GM19023 (cell line): ENCODE measurements at regions not wholly inside any gene's neighbourhood (a gene's known extent, or its start where the extent isn't known, plus 50 kb on each side); places are given as distances from the start of the nearest gene placed in this dataset.
A peak's percentile ranks its signal among the peaks of the same experiment; 100 is the strongest.
"Not testable (repeated sequence)": the region's sequence is repeated elsewhere in the genome, so short reads cannot be mapped to it uniquely, and the experiment has no call there.

Source experiments
- ATAC-seq: cut with Tn5 transposase; IDR thresholded peaks from one replicate; pipeline ENCODE4 v1.9.1; 2021; ENCODE audit warnings: mild to moderate bottlenecking, moderate library complexity; ENCODE audit not compliant: unreplicated experiment

GRCh38 chr3:87796843-87797185, 262.0 kb downstream of the CGGBP1 start:
- no peak for ATAC-seq

- no peak for ATAC-seq
Observed at GRCh38 chr3:87796137-87796842, 262.5 kb downstream of the CGGBP1 start.

- no peak for ATAC-seq
Observed at GRCh38 chr3:87795701-87796100, 263.1 kb downstream of the CGGBP1 start.

GRCh38 chr3:87793337-87793877, 265.4 kb downstream of the CGGBP1 start:
- peak; percentile 31 for ATAC-seq

- peak; percentile 44 for ATAC-seq
Observed at GRCh38 chr3:87792534-87793336, 266.1 kb downstream of the CGGBP1 start, which contains the start of gene HTR1F. HTR1F (plus strand) TSS chr3:87792706.

- ATAC-seq: no peak
Observed at GRCh38 chr3:87792198-87792533, 266.6 kb downstream of the CGGBP1 start.

GRCh38 chr3:87791248-87792027, 267.4 kb downstream of the CGGBP1 start:
- ATAC-seq: no peak

GRCh38 chr3:87789049-87789448, 269.8 kb downstream of the CGGBP1 start:
- ATAC-seq: not testable (repeated sequence)

GRCh38 chr3:87788516-87788915, 270.3 kb downstream of the CGGBP1 start:
- no peak for ATAC-seq

GRCh38 chr3:87780811-87781210, 278.0 kb downstream of the CGGBP1 start:
- ATAC-seq: no peak

- no peak for ATAC-seq
Observed at GRCh38 chr3:87778876-87779275, 279.9 kb downstream of the CGGBP1 start.

GRCh38 chr3:87771337-87772192, 287.2 kb downstream of the CGGBP1 start:
- ATAC-seq: peak; percentile 99

GRCh38 chr3:87766721-87767120, 292.1 kb downstream of the CGGBP1 start:
- ATAC-seq: no peak

GRCh38 chr3:87765256-87765655, 293.5 kb downstream of the CGGBP1 start:
- no peak for ATAC-seq

GRCh38 chr3:87761795-87762194, 297.0 kb downstream of the CGGBP1 start:
- ATAC-seq: no peak

- no peak for ATAC-seq
Observed at GRCh38 chr3:87761341-87761740, 297.5 kb downstream of the CGGBP1 start.

- no peak for ATAC-seq
Observed at GRCh38 chr3:87756616-87757015, 302.2 kb downstream of the CGGBP1 start.

GRCh38 chr3:87755852-87756251, 303.0 kb downstream of the CGGBP1 start:
- no peak for ATAC-seq

GRCh38 chr3:87742250-87742649, 316.6 kb downstream of the CGGBP1 start:
- ATAC-seq: no peak

GRCh38 chr3:87740894-87741293, 317.9 kb downstream of the CGGBP1 start:
- ATAC-seq: not testable (repeated sequence)
